HepG2 (cell line): ENCODE measurements at regions not wholly inside any gene's neighbourhood (a gene's known extent, or its start where the extent isn't known, plus 50 kb on each side); places are given as distances from the start of the nearest gene placed in this dataset.

ENCODE experiments used
- GTF3A ChIP-seq: sonication (generic); formaldehyde crosslinking; conservative IDR thresholded peaks from 2 replicates; pipeline ENCODE4 v1.4.0; 2020; ENCODE audit warnings: mild to moderate bottlenecking, missing genetic modification reagents
- HNRNPLL ChIP-seq: fragments of 200-400 bp; formaldehyde crosslinking; IDR thresholded peaks from 2 replicates; pipeline ENCODE4 v1.6.1; 2017; ENCODE audit warnings: mild to moderate bottlenecking, low read depth, low read length; ENCODE audit not compliant: poor library complexity, severe bottlenecking
- KLF16 ChIP-seq, 2 experiments: sonication (generic) in 1 of 2; formaldehyde crosslinking in 1 of 2; IDR thresholded peaks; 2 replicates each; pipeline versions ENCODE4 v1.6.1 to v1.8.0; 2016 to 2023; ENCODE audit warnings: missing genetic modification reagents in 2 of 2, missing compliant biosample characterization in 1 of 2
- MAZ ChIP-seq, 2 experiments: sonication (generic) in 1 of 2; formaldehyde crosslinking in 1 of 2; IDR thresholded peaks; 2 replicates each; pipeline versions ENCODE4 v1.5.0 to v1.6.1; 2012 to 2020; ENCODE audit warnings: low read depth in 2 of 2, mild to moderate bottlenecking in 2 of 2, borderline replicate concordance in 1 of 2, improper control_type of control experiment in 1 of 2, low read length in 1 of 2, missing genetic modification reagents in 1 of 2, moderate library complexity in 1 of 2
- MBD4 ChIP-seq: IDR thresholded peaks from 2 replicates; pipeline ENCODE4 v1.6.1; 2012; ENCODE audit warnings: low read length, inconsistent platforms, borderline replicate concordance
- PHF8 ChIP-seq: sonication (generic); formaldehyde crosslinking; IDR thresholded peaks from 2 replicates; pipeline ENCODE4 v1.5.0; 2020; ENCODE audit warnings: missing genetic modification reagents
- SP5 ChIP-seq: IDR thresholded peaks from 2 replicates; pipeline ENCODE4 v1.6.1; 2016; ENCODE audit warnings: low read depth, borderline replicate concordance
- TEAD2 ChIP-seq: sonication (generic); formaldehyde crosslinking; IDR thresholded peaks from 2 replicates; pipeline ENCODE4 v1.9.0; 2021; ENCODE audit warnings: missing genetic modification reagents
- ZC3H4 ChIP-seq: sonication (generic); formaldehyde crosslinking; IDR thresholded peaks from 2 replicates; pipeline ENCODE4 v1.4.0; 2020; ENCODE audit warnings: missing genetic modification reagents, borderline replicate concordance
- ZFYVE20 ChIP-seq: sonication (generic); formaldehyde crosslinking; IDR thresholded peaks from 2 replicates; pipeline ENCODE4 v1.8.0; 2023; ENCODE audit warnings: low read depth, mild to moderate bottlenecking, moderate library complexity, missing genetic modification reagents, borderline replicate concordance
- ZNF282 ChIP-seq: fragments of 450-650 bp; IDR thresholded peaks from 2 replicates; pipeline ENCODE4 v1.6.1; 2018; ENCODE audit not compliant: partially characterized antibody
- ZNF441 ChIP-seq: sonication (generic); formaldehyde crosslinking; IDR thresholded peaks from 2 replicates; pipeline ENCODE4 v1.7.0; 2021; ENCODE audit warnings: missing genetic modification reagents, borderline replicate concordance
- ZNF850 ChIP-seq: sonication (generic); formaldehyde crosslinking; conservative IDR thresholded peaks from 2 replicates; pipeline ENCODE4 v1.9.0; 2021; ENCODE audit warnings: mild to moderate bottlenecking, missing genetic modification reagents
- TF ChIP-seq, protein P1 (sequence below): sonication (generic); formaldehyde crosslinking; IDR thresholded peaks from 2 replicates; pipeline ENCODE4 v1.4.0; 2020; ENCODE audit warnings: missing genetic modification reagents
- TF ChIP-seq, protein P2 (sequence below): sonication (generic); formaldehyde crosslinking; IDR thresholded peaks from 2 replicates; pipeline ENCODE4 v1.4.0; 2020; ENCODE audit warnings: missing genetic modification reagents
- TF ChIP-seq, protein P3 (sequence below): sonication (generic); formaldehyde crosslinking; IDR thresholded peaks from 2 replicates; pipeline ENCODE4 v1.4.0; 2020; ENCODE audit warnings: mild to moderate bottlenecking, missing genetic modification reagents
- TF ChIP-seq, protein P4 (sequence below): sonication (generic); formaldehyde crosslinking; IDR thresholded peaks from 2 replicates; pipeline ENCODE4 v1.5.0; 2020; ENCODE audit warnings: missing genetic modification reagents
- TF ChIP-seq, protein P5 (sequence below): sonication (generic); formaldehyde crosslinking; IDR thresholded peaks from 2 replicates; pipeline ENCODE4 v1.8.0; 2022; ENCODE audit warnings: mild to moderate bottlenecking, missing genetic modification reagents, borderline replicate concordance
- TF ChIP-seq, protein P6 (sequence below): sonication (generic); formaldehyde crosslinking; IDR thresholded peaks from 2 replicates; pipeline ENCODE4 v1.8.1; 2023; ENCODE audit warnings: mild to moderate bottlenecking, missing genetic modification reagents, borderline replicate concordance

DNA sequence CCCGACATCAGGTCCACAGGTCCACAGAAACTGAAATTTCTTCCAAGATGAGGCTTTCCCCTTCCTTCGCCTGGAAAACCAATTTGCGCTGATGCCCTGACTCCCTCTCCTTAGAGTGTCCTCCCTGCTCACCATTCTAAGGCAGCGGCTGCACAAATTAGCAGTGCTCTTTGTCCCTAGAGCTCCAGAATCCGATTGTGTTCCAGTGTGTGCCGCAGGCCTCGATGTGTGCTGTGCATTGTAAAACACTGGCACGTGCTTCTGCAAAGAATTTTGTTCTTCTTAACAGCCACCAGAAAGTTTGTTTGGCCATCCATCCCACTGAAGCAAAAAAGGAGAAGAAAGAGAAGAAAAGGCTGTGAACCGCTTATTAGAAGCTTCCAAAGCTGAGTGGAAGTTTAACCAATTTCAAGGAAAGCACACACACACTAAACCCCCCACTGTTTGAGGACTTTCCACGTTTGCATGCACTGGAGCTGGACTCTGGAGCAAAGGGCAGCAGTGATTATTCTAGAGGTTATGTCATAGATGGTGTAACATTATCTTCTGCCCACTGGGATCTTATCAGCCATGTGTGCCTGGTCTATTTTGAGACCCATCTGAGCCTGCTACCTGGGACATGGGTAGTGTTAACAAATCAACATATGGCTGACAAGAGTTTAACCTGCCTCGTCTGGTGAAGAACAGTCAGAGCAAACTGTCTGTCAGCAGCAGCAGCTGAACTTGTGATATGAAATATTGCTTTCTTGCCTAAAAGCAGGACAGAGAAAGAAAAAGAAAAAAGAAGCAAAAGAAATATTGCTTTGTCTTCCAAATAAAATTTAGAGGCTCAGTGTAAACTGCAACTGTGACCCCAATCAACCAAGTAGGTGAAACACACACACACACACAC lies 64.9 kb upstream of the RREB1 start (continued):
- TF ChIP-seq, protein P1, sequence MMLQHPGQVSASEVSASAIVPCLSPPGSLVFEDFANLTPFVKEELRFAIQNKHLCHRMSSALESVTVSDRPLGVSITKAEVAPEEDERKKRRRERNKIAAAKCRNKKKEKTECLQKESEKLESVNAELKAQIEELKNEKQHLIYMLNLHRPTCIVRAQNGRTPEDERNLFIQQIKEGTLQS, result 0 out of 2 replicates have a peak, but pooled peaks have one; percentile 60
- TF ChIP-seq ZNF850 (CRISPR knock-in tag) (0 out of 2 replicates have a peak, but pooled peaks have one; percentile 33), SP5 (CRISPR knock-in tag) (no peak), TEAD2 (no peak), KLF16 (CRISPR knock-in tag; IDR thresholded peaks at IDR 0.05) (peak; percentile 75 to 89; a peak in 3 of 4 replicates), MBD4 (no peak; the same call in 1 of the 2 replicates), MAZ (IDR thresholded peaks at IDR 0.05; ENCODE audit: borderline replicate concordance, low read depth, low read length) (0 out of 2 replicates have a peak, but pooled peaks have one; percentile 45), MAZ (CRISPR knock-in tag; IDR thresholded peaks at IDR 0.05; ENCODE audit: low read depth) (peak; percentile 62), PHF8 (CRISPR knock-in tag) (peak; percentile 49; the same call in 1 of the 2 replicates), HNRNPLL (no peak), ZC3H4 (CRISPR knock-in tag) (no peak), ZNF282 (no peak), GTF3A (CRISPR knock-in tag) (no peak), ZNF441 (peak; percentile 32), ZFYVE20 (CRISPR knock-in tag) (no peak; the same call in 1 of the 2 replicates)
- TF ChIP-seq, protein P2, sequence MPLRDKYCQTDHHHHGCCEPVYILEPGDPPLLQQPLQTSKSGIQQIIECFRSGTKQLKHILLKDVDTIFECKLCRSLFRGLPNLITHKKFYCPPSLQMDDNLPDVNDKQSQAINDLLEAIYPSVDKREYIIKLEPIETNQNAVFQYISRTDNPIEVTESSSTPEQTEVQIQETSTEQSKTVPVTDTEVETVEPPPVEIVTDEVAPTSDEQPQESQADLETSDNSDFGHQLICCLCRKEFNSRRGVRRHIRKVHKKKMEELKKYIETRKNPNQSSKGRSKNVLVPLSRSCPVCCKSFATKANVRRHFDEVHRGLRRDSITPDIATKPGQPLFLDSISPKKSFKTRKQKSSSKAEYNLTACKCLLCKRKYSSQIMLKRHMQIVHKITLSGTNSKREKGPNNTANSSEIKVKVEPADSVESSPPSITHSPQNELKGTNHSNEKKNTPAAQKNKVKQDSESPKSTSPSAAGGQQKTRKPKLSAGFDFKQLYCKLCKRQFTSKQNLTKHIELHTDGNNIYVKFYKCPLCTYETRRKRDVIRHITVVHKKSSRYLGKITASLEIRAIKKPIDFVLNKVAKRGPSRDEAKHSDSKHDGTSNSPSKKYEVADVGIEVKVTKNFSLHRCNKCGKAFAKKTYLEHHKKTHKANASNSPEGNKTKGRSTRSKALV (CRISPR knock-in tag), result 0 out of 2 replicates have a peak, but pooled peaks have one; percentile 70
- TF ChIP-seq, protein P3, sequence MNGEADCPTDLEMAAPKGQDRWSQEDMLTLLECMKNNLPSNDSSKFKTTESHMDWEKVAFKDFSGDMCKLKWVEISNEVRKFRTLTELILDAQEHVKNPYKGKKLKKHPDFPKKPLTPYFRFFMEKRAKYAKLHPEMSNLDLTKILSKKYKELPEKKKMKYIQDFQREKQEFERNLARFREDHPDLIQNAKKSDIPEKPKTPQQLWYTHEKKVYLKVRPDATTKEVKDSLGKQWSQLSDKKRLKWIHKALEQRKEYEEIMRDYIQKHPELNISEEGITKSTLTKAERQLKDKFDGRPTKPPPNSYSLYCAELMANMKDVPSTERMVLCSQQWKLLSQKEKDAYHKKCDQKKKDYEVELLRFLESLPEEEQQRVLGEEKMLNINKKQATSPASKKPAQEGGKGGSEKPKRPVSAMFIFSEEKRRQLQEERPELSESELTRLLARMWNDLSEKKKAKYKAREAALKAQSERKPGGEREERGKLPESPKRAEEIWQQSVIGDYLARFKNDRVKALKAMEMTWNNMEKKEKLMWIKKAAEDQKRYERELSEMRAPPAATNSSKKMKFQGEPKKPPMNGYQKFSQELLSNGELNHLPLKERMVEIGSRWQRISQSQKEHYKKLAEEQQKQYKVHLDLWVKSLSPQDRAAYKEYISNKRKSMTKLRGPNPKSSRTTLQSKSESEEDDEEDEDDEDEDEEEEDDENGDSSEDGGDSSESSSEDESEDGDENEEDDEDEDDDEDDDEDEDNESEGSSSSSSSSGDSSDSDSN (CRISPR knock-in tag), result peak; percentile 35; the same call in 1 of the 2 replicates
- TF ChIP-seq, protein P4, sequence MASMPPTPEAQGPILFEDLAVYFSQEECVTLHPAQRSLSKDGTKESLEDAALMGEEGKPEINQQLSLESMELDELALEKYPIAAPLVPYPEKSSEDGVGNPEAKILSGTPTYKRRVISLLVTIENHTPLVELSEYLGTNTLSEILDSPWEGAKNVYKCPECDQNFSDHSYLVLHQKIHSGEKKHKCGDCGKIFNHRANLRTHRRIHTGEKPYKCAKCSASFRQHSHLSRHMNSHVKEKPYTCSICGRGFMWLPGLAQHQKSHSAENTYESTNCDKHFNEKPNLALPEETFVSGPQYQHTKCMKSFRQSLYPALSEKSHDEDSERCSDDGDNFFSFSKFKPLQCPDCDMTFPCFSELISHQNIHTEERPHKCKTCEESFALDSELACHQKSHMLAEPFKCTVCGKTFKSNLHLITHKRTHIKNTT (CRISPR knock-in tag), result no peak
- TF ChIP-seq, protein P5, sequence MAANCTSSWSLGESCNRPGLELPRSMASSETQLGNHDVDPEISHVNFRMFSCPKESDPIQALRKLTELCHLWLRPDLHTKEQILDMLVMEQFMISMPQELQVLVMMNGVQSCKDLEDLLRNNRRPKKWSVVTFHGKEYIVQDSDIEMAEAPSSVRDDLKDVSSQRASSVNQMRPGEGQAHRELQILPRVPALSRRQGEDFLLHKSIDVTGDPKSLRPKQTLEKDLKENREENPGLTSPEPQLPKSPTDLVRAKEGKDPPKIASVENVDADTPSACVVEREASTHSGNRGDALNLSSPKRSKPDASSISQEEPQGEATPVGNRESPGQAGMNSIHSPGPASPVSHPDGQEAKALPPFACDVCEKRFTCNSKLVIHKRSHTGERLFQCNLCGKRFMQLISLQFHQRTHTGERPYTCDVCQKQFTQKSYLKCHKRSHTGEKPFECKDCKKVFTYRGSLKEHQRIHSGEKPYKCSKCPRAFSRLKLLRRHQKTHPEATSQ (CRISPR knock-in tag), result peak; percentile 89; the same call in 1 of the 2 replicates
- TF ChIP-seq, protein P6, sequence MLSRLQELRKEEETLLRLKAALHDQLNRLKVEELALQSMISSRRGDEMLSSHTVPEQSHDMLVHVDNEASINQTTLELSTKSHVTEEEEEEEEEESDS (CRISPR knock-in tag), result peak; percentile 64; the same call in 1 of the 2 replicates
